ENCODE measurements at regions not wholly inside any gene's neighbourhood (a gene's known extent, or its start where the extent isn't known, plus 50 kb on each side); places are given as distances from the start of the nearest gene placed in this dataset.
"Not testable (repeated sequence)": the region's sequence is repeated elsewhere in the genome, so short reads cannot be mapped to it uniquely, and the experiment has no call there.

- no peak for DNase-seq
Measured at GRCh38 chr1:187755536-187755935, 926.8 kb downstream of the PLA2G4A start.

- not testable (repeated sequence) for DNase-seq
Measured at GRCh38 chr1:187756684-187757083, 927.9 kb downstream of the PLA2G4A start.

GRCh38 chr1:187759825-187760333 lies 931.1 kb downstream of the PLA2G4A start:
- DNase-seq, result no peak

- no peak for DNase-seq
Measured at GRCh38 chr1:187762118-187762517, 933.4 kb downstream of the PLA2G4A start.

GRCh38 chr1:187763465-187763864 lies 934.7 kb downstream of the PLA2G4A start:
- no peak for DNase-seq

- no peak for DNase-seq
Measured at GRCh38 chr1:187763976-187764375, 935.2 kb downstream of the PLA2G4A start.

- DNase-seq, result no peak
Measured at GRCh38 chr1:187771396-187771795, 942.6 kb downstream of the PLA2G4A start.

GRCh38 chr1:187773168-187773567 lies 944.4 kb downstream of the PLA2G4A start:
- DNase-seq, result no peak

- DNase-seq, result no peak
Measured at GRCh38 chr1:187787736-187788135, 959.0 kb downstream of the PLA2G4A start.

GRCh38 chr1:187788718-187789117 lies 960.0 kb downstream of the PLA2G4A start:
- no peak for DNase-seq

GRCh38 chr1:187790724-187791123 lies 962.0 kb downstream of the PLA2G4A start:
- DNase-seq, result no peak

- no peak for DNase-seq
Measured at GRCh38 chr1:187794561-187794960, 965.8 kb downstream of the PLA2G4A start.

- no peak for DNase-seq
Measured at GRCh38 chr1:187809549-187809948, 980.8 kb downstream of the PLA2G4A start.

- DNase-seq, result no peak
Measured at GRCh38 chr1:187816646-187817045, 987.9 kb downstream of the PLA2G4A start.

- no peak for DNase-seq
Measured at GRCh38 chr1:187817782-187818181, 989.0 kb downstream of the PLA2G4A start.

- no peak for DNase-seq
Measured at GRCh38 chr1:187819086-187819485, 990.3 kb downstream of the PLA2G4A start.

- DNase-seq, result no peak
Measured at GRCh38 chr1:187836557-187836956, 1007.8 kb downstream of the PLA2G4A start.

- DNase-seq, result no peak
Measured at GRCh38 chr1:187837787-187838186, 1009.0 kb downstream of the PLA2G4A start.

- no peak for DNase-seq
Measured at GRCh38 chr1:187838335-187839293, 1009.9 kb downstream of the PLA2G4A start.

GRCh38 chr1:187839873-187840272 lies 1011.1 kb downstream of the PLA2G4A start:
- DNase-seq, result no peak

GRCh38 chr1:187840557-187840956 lies 1011.8 kb downstream of the PLA2G4A start:
- DNase-seq, result no peak

- no peak for DNase-seq
Measured at GRCh38 chr1:187842406-187843165, 1013.8 kb downstream of the PLA2G4A start.

- DNase-seq, result no peak
Measured at GRCh38 chr1:187844313-187844712, 1015.6 kb downstream of the PLA2G4A start.

GRCh38 chr1:187847531-187847930 lies 1018.8 kb downstream of the PLA2G4A start:
- DNase-seq, result no peak

Measured in stimulated activated CD4-positive, alpha-beta T cell treated with anti-CD3 and anti-CD28 coated beads, Interleukin-15, amount 100 ng/mL, for 24 hours (primary cell).